Neural crest cell (in vitro differentiated cells): ENCODE measurements at regions not wholly inside any gene's neighbourhood (a gene's known extent, or its start where the extent isn't known, plus 50 kb on each side); places are given as distances from the start of the nearest gene placed in this dataset.

ENCODE experiments used
- DNase-seq: peaks from one replicate; pipeline ENCODE4 v3.0.0; 2021; ENCODE audit warnings: low read depth, mixed read lengths, low spot score
- H3K27ac Mint-ChIP-seq: one replicate; pipeline ENCODE4 v1.8.0; 2021; ENCODE audit warnings: mild to moderate bottlenecking, mixed read lengths; ENCODE audit not compliant: unreplicated experiment
- H3K27me3 Mint-ChIP-seq: 2 replicates; pipeline ENCODE4 v1.8.0; 2021; ENCODE audit warnings: low read depth, mild to moderate bottlenecking, mixed read lengths
- H3K36me3 Mint-ChIP-seq: 2 replicates; pipeline ENCODE4 v1.8.0; 2021; ENCODE audit warnings: low read depth, mild to moderate bottlenecking, mixed read lengths
- H3K4me1 Mint-ChIP-seq: 2 replicates; pipeline ENCODE4 v1.8.0; 2021; ENCODE audit warnings: mixed read lengths
- H3K4me3 Mint-ChIP-seq: one replicate; pipeline ENCODE4 v1.8.0; 2021; ENCODE audit warnings: mild to moderate bottlenecking, mixed read lengths
- H3K9me3 Mint-ChIP-seq: 2 replicates; pipeline ENCODE4 v1.8.0; 2021; ENCODE audit warnings: mixed read lengths
- CTCF ChIP-seq: fragments of 200-600 bp; sonication (generic); conservative IDR thresholded peaks from 2 replicates; pipeline ENCODE4 v1.5.0; 2021; ENCODE audit warnings: antibody characterized with exemption, mild to moderate bottlenecking

DNA sequence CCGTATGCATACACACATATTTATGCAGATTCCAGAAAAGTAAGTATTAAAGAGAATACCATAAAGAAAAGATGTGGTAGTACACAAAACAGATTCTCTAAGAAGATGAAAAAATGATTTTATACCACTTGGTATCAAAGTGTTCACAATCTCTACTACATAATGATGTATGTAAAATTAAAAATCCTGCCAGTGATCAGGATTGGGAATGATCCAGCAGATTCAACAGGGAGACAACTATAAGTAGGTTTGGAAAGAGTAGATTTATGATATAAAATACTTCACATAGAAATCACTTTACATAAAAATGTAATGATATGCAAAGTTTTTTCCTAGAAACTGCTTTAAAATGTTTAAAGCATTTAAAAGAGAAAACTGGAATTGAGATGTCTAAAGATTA lies 447.0 kb downstream of the CNTNAP4 start:
- Mint-ChIP-seq H3K36me3 (no peaks in the 10 kb centered on the region), H3K27ac (no peak overlapping the region), H3K27me3 (peaks cover 3% of the 10 kb centered on the region), H3K4me3 (no peak overlapping the region), H3K4me1 (no peaks in the 10 kb centered on the region), H3K9me3 (no peaks in the 10 kb centered on the region)
- DNase-seq = no peak
- no peak for TF ChIP-seq CTCF

GRCh38 chr16:76729525-76729924 lies 452.3 kb downstream of the CNTNAP4 start:
- Mint-ChIP-seq H3K27me3 (no peaks in the 10 kb centered on the region), H3K4me1 (no peaks in the 10 kb centered on the region), H3K27ac (no peak overlapping the region), H3K36me3 (no peaks in the 10 kb centered on the region), H3K4me3 (no peak overlapping the region), H3K9me3 (no peaks in the 10 kb centered on the region)
- no peak for TF ChIP-seq CTCF
- DNase-seq = no peak

- DNase-seq = no peak
- H3K36me3 Mint-ChIP-seq = no peaks in the 10 kb centered on the region
- no peak overlapping the region for H3K27ac Mint-ChIP-seq
- no peak for TF ChIP-seq CTCF
- H3K27me3 Mint-ChIP-seq = no peaks in the 10 kb centered on the region
- H3K4me1 Mint-ChIP-seq = no peaks in the 10 kb centered on the region
- no peak overlapping the region for H3K4me3 Mint-ChIP-seq
- H3K9me3 Mint-ChIP-seq = no peaks in the 10 kb centered on the region
Measured at GRCh38 chr16:76732894-76733293, 455.7 kb downstream of the CNTNAP4 start.

DNA sequence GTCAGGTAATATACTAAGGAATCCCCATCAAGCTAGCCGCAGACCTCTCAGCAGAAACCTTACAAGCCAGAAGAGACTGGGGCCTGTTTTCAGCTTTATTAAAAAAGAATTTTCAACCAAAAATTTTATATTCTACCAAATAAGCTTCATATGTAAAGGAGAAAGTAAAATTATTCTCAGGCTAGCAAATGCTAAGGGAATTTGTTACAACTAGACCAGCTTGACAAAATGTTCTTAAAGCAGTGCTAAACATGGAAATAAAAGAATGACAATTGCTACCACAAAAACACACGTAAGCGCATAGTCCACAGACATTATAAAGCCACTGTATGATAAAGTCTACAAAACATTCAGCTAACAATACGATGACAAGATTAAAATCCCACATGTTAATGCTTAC lies 449.4 kb upstream of the MON1B start:
- Mint-ChIP-seq H3K27me3 (peaks cover 3% of the 10 kb centered on the region), H3K9me3 (peaks cover 6% of the 10 kb centered on the region), H3K27ac (no peak overlapping the region), H3K36me3 (no peaks in the 10 kb centered on the region), H3K4me3 (no peak overlapping the region), H3K4me1 (no peaks in the 10 kb centered on the region)
- no peak for DNase-seq
- TF ChIP-seq CTCF = no peak

DNA sequence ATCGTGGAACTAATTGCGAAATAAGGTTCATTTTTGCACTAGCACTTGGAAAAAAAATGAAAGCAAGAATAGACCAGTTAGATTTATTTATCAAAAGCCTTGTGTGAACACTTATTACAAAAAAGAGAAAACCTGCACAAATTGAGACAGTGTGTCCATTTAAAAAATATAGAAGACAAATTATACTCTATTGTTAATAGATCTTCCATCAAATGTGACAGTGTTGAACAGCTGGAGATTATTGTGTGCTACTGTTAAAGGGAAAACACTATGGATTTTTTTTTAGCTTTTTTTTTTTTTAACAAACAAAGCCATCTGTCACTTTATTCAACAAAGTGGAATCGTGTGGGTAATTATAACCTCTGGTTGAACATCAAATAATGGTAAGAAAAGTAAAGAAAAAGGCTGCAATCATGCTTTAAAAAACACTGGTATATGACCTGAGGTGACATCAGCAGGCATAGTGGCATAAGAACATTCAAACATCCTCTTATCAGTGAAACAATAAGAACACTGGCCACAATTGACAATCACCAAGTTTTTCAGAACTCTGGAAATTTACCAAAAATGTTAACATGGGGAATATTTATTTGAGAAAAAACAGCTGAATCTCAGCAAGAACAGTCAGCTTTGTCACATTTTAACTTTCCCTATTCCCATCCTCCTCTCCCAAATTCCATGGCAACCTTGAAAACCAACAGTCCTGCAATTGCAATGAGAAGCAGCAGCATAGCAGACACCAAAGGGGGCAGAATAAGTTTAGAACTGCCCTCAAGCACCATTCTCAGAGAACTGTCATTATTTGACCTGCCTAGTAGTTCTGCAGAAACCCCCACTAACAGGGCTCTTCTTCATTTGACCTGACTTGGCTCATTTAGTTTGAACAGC lies 442.3 kb upstream of the MON1B start:
- H3K27me3 Mint-ChIP-seq = no peaks in the 10 kb centered on the region
- H3K4me3 Mint-ChIP-seq = no peak overlapping the region
- H3K4me1 Mint-ChIP-seq = peaks cover 13% of the 10 kb centered on the region
- peaks cover 6% of the 10 kb centered on the region for H3K9me3 Mint-ChIP-seq
- DNase-seq = no peak
- no peak for TF ChIP-seq CTCF
- H3K27ac Mint-ChIP-seq = no peak overlapping the region
- no peaks in the 10 kb centered on the region for H3K36me3 Mint-ChIP-seq
